Aorta (tissue), 5 donors: ENCODE measurements at regions not wholly inside any gene's neighbourhood (a gene's known extent, or its start where the extent isn't known, plus 50 kb on each side); places are given as distances from the start of the nearest gene placed in this dataset.

ENCODE experiments used
- ATAC-seq: fragments of 200-7000 bp; cut with Tn5 transposase; one replicate; pipeline ENCODE4 v1.9.1; 2022; ENCODE audit warnings: moderate library complexity; ENCODE audit not compliant: low FRiP score
- DNase-seq, 2 donors: peaks; one replicate each; pipeline ENCODE4 v3.0.0-alpha.2; 2020
- H3K27ac ChIP-seq, 2 donors: one replicate each; pipeline ENCODE4 v1.5.1; 2013; ENCODE audit warnings: low read length in 2 of 2, mild to moderate bottlenecking in 2 of 2, moderate library complexity in 2 of 2, control low read depth in 1 of 2, inconsistent platforms in 1 of 2, low read depth in 1 of 2
- H3K27me3 ChIP-seq, 2 donors: one replicate each; pipeline ENCODE4 v1.6.1; 2013; ENCODE audit warnings: control low read depth in 1 of 2, low read length in 1 of 2, mild to moderate bottlenecking in 1 of 2, moderate library complexity in 1 of 2; ENCODE audit not compliant: insufficient read depth in 2 of 2, control insufficient read depth in 1 of 2
- H3K36me3 ChIP-seq, 2 donors: one replicate each; pipeline ENCODE4 v1.6.1; 2013; ENCODE audit warnings: control low read depth in 1 of 2, low read length in 1 of 2, mild to moderate bottlenecking in 1 of 2; ENCODE audit not compliant: insufficient read depth in 2 of 2, control insufficient read depth in 1 of 2
- H3K4me1 ChIP-seq, 2 donors: one replicate each; pipeline ENCODE4 v1.6.1; 2013; ENCODE audit warnings: low read length in 2 of 2, control low read depth in 1 of 2, mild to moderate bottlenecking in 1 of 2, moderate library complexity in 1 of 2; ENCODE audit not compliant: insufficient read depth in 2 of 2, control insufficient read depth in 1 of 2
- H3K4me3 ChIP-seq, 2 donors: one replicate each; pipeline ENCODE4 v1.5.1; 2013; ENCODE audit warnings: low read length in 2 of 2, control low read depth in 1 of 2, mild to moderate bottlenecking in 1 of 2
- H3K9me3 ChIP-seq: one replicate; pipeline ENCODE4 v1.6.1; 2013; ENCODE audit warnings: mild to moderate bottlenecking, low read length; ENCODE audit not compliant: control insufficient read depth
- WGBS, 2 donors: extraction: QIAGEN DNeasy Blood & Tissue Kit; methylation state at CpG; one replicate each; pipeline ENCODE4 v1.1.7; 2013; 5-methylcytosine and 5-hydroxymethylcytosine counted together
- intact Hi-C, 2 donors: fragments of 100-400 bp; cut with DNase I; formaldehyde crosslinking; loops; one replicate each; pipeline versions ENCODE4 v1.14.2 to v1.15.0; 2022
- donor health status: healthy with polysubstance abuse.
- donor health status: Bipolar disorder and iron deficiency.
- donor health status: DM: no; HTN: no; CAD: no.
- donor health status: DM: no; HTN: no; CAD: no.
- donor health status: DM: yes; HTN: yes; CAD: no.

- 76 to 78% methylated on average over 4 of the region's 4 CpGs for WGBS, 2 donors
- Histone ChIP-seq H3K27me3 (no peaks in the 10 kb centered on the region), H3K9me3 (no peaks in the 10 kb centered on the region), H3K27ac (no peak overlapping the region), H3K36me3 (no peaks in the 10 kb centered on the region), H3K4me3 (no peak overlapping the region), H3K4me1 (no peaks in the 10 kb centered on the region)
- ATAC-seq (no peak), DNase-seq (no peak)
- intact Hi-C loops = no loop called here
Observed at GRCh38 chr1:239884796-239885195, 206.9 kb upstream of the FMN2 start.

- 73 to 74% methylated on average over 5 of the region's 5 CpGs for WGBS, 2 donors
- intact Hi-C loops = no loop called here
- Histone ChIP-seq H3K9me3 (no peaks in the 10 kb centered on the region), H3K27ac (no peak overlapping the region), H3K27me3 (peaks cover 0 to 2% of the 10 kb centered on the region in 2 donors), H3K4me1 (no peaks in the 10 kb centered on the region), H3K36me3 (no peaks in the 10 kb centered on the region), H3K4me3 (no peak overlapping the region)
- DNase-seq (no peak), ATAC-seq (no peak)
Observed at GRCh38 chr1:239886266-239886665, 205.4 kb upstream of the FMN2 start.

- Histone ChIP-seq H3K27ac (no peak overlapping the region), H3K4me3 (no peak overlapping the region), H3K4me1 (no peaks in the 10 kb centered on the region), H3K9me3 (no peaks in the 10 kb centered on the region), H3K36me3 (no peaks in the 10 kb centered on the region), H3K27me3 (peaks cover 0 to 2% of the 10 kb centered on the region in 2 donors)
- no peak for DNase-seq
- WGBS, 2 donors = 94 to 98% methylated on average over 4 of the region's 4 CpGs
- ATAC-seq = no peak
- intact Hi-C loops = no loop called here
Observed at GRCh38 chr1:239888639-239889038, 203.0 kb upstream of the FMN2 start.

- intact Hi-C loops = loop anchor here in 1 of 2 donors (10.0 kb wide), 1 partner anchor 77 kb away; no protein-coding TSS in a partner anchor
- 83 to 89% methylated on average over 5 of the region's 5 CpGs for WGBS, 2 donors
- no peak for ATAC-seq
Observed at GRCh38 chr1:239891621-239892358, 199.9 kb upstream of the FMN2 start.

GRCh38 chr1:239892602-239893001, 199.1 kb upstream of the FMN2 start:
- ATAC-seq = no peak

More at GRCh38 chr1:239891621-239892358, 199.9 kb upstream of the FMN2 start:
- no peak for DNase-seq
- Histone ChIP-seq H3K36me3 (no peaks in the 10 kb centered on the region), H3K9me3 (no peaks in the 10 kb centered on the region), H3K4me3 (no peak overlapping the region), H3K27ac (no peak overlapping the region), H3K27me3 (peaks cover 0 to 2% of the 10 kb centered on the region in 2 donors), H3K4me1 (no peaks in the 10 kb centered on the region)

GRCh38 chr1:239893127-239893731, 198.5 kb upstream of the FMN2 start:
- DNase-seq (no peak), ATAC-seq (no peak)
- Histone ChIP-seq H3K9me3 (no peaks in the 10 kb centered on the region), H3K4me1 (no peaks in the 10 kb centered on the region), H3K4me3 (no peak overlapping the region), H3K27ac (no peak overlapping the region), H3K27me3 (peaks cover 0 to 2% of the 10 kb centered on the region in 2 donors), H3K36me3 (no peaks in the 10 kb centered on the region)
- 48 to 51% methylated on average over 3 of the region's 3 CpGs for WGBS, 2 donors
- intact Hi-C loops = loop anchor here in 1 of 2 donors (10.0 kb wide), 1 partner anchor 78 kb away; no protein-coding TSS in a partner anchor

More at GRCh38 chr1:239892602-239893001, 199.1 kb upstream of the FMN2 start:
- no peaks in the 10 kb centered on the region for H3K9me3 ChIP-seq
- H3K4me3 ChIP-seq = no peak overlapping the region
- no peak overlapping the region for H3K27ac ChIP-seq
- DNase-seq = no peak
- H3K4me1 ChIP-seq = no peaks in the 10 kb centered on the region
- no peaks in the 10 kb centered on the region for H3K36me3 ChIP-seq
- intact Hi-C loops = loop anchor here in 1 of 2 donors (10.0 kb wide), 1 partner anchor 78 kb away; no protein-coding TSS in a partner anchor
- H3K27me3 ChIP-seq = peaks cover 0 to 2% of the 10 kb centered on the region in 2 donors

GRCh38 chr1:239896569-239896968, 195.1 kb upstream of the FMN2 start:
- no peak overlapping the region for H3K27ac ChIP-seq

GRCh38 chr1:239896980-239897379, 194.7 kb upstream of the FMN2 start:
- Histone ChIP-seq H3K4me3 (no peak overlapping the region), H3K27ac (no peak overlapping the region), H3K36me3 (no peaks in the 10 kb centered on the region), H3K27me3 (no peaks in the 10 kb centered on the region), H3K9me3 (no peaks in the 10 kb centered on the region), H3K4me1 (no peaks in the 10 kb centered on the region)
- DNase-seq (no peak), ATAC-seq (no peak)
- intact Hi-C loops = loop anchor here (5.0 to 10.0 kb wide), 3 partner anchors 82 to 510 kb away; partner anchors contain the start of gene CHRM3 (in 1 of the 2)
- 40 to 53% methylated on average over 9 of the region's 9 CpGs for WGBS, 2 donors

More at GRCh38 chr1:239896569-239896968, 195.1 kb upstream of the FMN2 start:
- intact Hi-C loops = loop anchor here (5.0 to 10.0 kb wide), 3 partner anchors 82 to 509 kb away; partner anchors contain the start of gene CHRM3 (in 1 of the 2)
- H3K4me3 ChIP-seq = no peak overlapping the region
- H3K36me3 ChIP-seq = no peaks in the 10 kb centered on the region
- no peaks in the 10 kb centered on the region for H3K4me1 ChIP-seq
- ATAC-seq = no peak
- whole genome bisulfite sequencing, 2 donors = 86 to 95% methylated on average over 2 of the region's 2 CpGs
- H3K9me3 ChIP-seq = no peaks in the 10 kb centered on the region
- DNase-seq = no peak
- no peaks in the 10 kb centered on the region for H3K27me3 ChIP-seq
